WERI-Rb-1 (cell line): ENCODE measurements at regions not wholly inside any gene's neighbourhood (a gene's known extent, or its start where the extent isn't known, plus 50 kb on each side); places are given as distances from the start of the nearest gene placed in this dataset.

ENCODE experiments used
- DNase-seq: peaks from one replicate; pipeline ENCODE4 v3.0.0-alpha.2; 2020
- H3K27ac ChIP-seq: fragments of 250-450 bp; sonication (Bioruptor Pico); 2 replicates; pipeline ENCODE4 v1.5.1; 2020; ENCODE audit warnings: mild to moderate bottlenecking, moderate library complexity
- H3K27me3 ChIP-seq: fragments of 250-450 bp; sonication (Bioruptor Pico); 2 replicates; pipeline ENCODE4 v1.5.1; 2021; ENCODE audit warnings: mild to moderate bottlenecking, low read depth, moderate library complexity; ENCODE audit not compliant: insufficient read depth, severe bottlenecking
- H3K36me3 ChIP-seq: fragments of 250-450 bp; sonication (Bioruptor Pico); 2 replicates; pipeline ENCODE4 v1.5.1; 2020; ENCODE audit warnings: mild to moderate bottlenecking, moderate library complexity
- H3K4me3 ChIP-seq: 2 replicates; pipeline ENCODE4 v1.5.1; 2011; ENCODE audit warnings: low read depth, mild to moderate bottlenecking, control low read depth, low read length
- H3K9me3 ChIP-seq: fragments of 250-450 bp; sonication (Bioruptor Pico); 2 replicates; pipeline ENCODE4 v1.5.1; 2021; ENCODE audit warnings: mild to moderate bottlenecking, moderate library complexity; ENCODE audit not compliant: severe bottlenecking
- CTCF ChIP-seq: IDR thresholded peaks from 2 replicates; pipeline ENCODE4 v1.5.1; 2011; ENCODE audit warnings: low read depth, mild to moderate bottlenecking, control low read depth, inconsistent platforms, low read length

GRCh38 chr17:77691216-77692085 is 267.1 kb upstream of the TNRC6C start:
- no peak overlapping the region for H3K4me3 ChIP-seq
- H3K27ac ChIP-seq: no peak overlapping the region
- H3K27me3 ChIP-seq: no peaks in the 10 kb centered on the region
- peak; percentile 38 for TF ChIP-seq CTCF
- H3K9me3 ChIP-seq: no peaks in the 10 kb centered on the region
- no peaks in the 10 kb centered on the region for H3K36me3 ChIP-seq
- DNase-seq: no peak

GRCh38 chr17:77692571-77693161 is 265.8 kb upstream of the TNRC6C start:
- Histone ChIP-seq H3K4me3 (no peak overlapping the region), H3K27me3 (no peaks in the 10 kb centered on the region), H3K9me3 (no peaks in the 10 kb centered on the region), H3K27ac (no peak overlapping the region), H3K36me3 (no peaks in the 10 kb centered on the region)
- no peak for DNase-seq
- TF ChIP-seq CTCF: no peak

- no peak for TF ChIP-seq CTCF
- Histone ChIP-seq H3K4me3 (no peak overlapping the region), H3K27ac (no peak overlapping the region), H3K36me3 (no peaks in the 10 kb centered on the region), H3K9me3 (no peaks in the 10 kb centered on the region), H3K27me3 (no peaks in the 10 kb centered on the region)
- no peak for DNase-seq
Observed at GRCh38 chr17:77693301-77693700, 265.2 kb upstream of the TNRC6C start.

GRCh38 chr17:77693776-77694175 is 264.7 kb upstream of the TNRC6C start:
- no peak overlapping the region for H3K27ac ChIP-seq
- no peak for DNase-seq
- H3K9me3 ChIP-seq: no peaks in the 10 kb centered on the region
- no peaks in the 10 kb centered on the region for H3K36me3 ChIP-seq
- H3K27me3 ChIP-seq: no peaks in the 10 kb centered on the region
- no peak overlapping the region for H3K4me3 ChIP-seq
- TF ChIP-seq CTCF: no peak

GRCh38 chr17:77694391-77695363 is 263.8 kb upstream of the TNRC6C start:
- H3K9me3 ChIP-seq: no peaks in the 10 kb centered on the region
- TF ChIP-seq CTCF: no peak
- no peak for DNase-seq
- no peaks in the 10 kb centered on the region for H3K27me3 ChIP-seq
- H3K27ac ChIP-seq: peak overlapping the region; percentile 4; the same call in 1 of the 2 replicates
- no peaks in the 10 kb centered on the region for H3K36me3 ChIP-seq
- no peak overlapping the region for H3K4me3 ChIP-seq
